CD4-positive, alpha-beta T cell (primary cell): ENCODE measurements at regions not wholly inside any gene's neighbourhood (a gene's known extent, or its start where the extent isn't known, plus 50 kb on each side); places are given as distances from the start of the nearest gene placed in this dataset.

ENCODE experiments used
- ATAC-seq: fragments of 200-7000 bp; cut with Tn5 transposase; one replicate; pipeline ENCODE4 v1.10.0; 2022; ENCODE audit warnings: mild to moderate bottlenecking; ENCODE audit not compliant: poor library complexity
- CTCF ChIA-PET: fragments of 350-600 bp; sonication (Branson Sonifier 250); formaldehyde crosslinking; loops from one replicate; lab custom pipeline; 2021; ENCODE audit warnings: antibody characterized with exemption, inconsistent platforms; lab: Charles Lee
- POLR2A ChIA-PET: fragments of 350-600 bp; sonication (Branson Sonifier 250); formaldehyde crosslinking; loops from one replicate; lab custom pipeline; 2021; ENCODE audit warnings: antibody characterized with exemption, inconsistent platforms; lab: Charles Lee
- DNase-seq, 14 experiments: peaks; one replicate each; pipeline ENCODE4 v3.0.0-alpha.2; 2013 to 2020; ENCODE audit warnings: mixed read lengths in 2 of 14
- H3K27ac ChIP-seq, 2 donors: one replicate each; pipeline versions ENCODE4 v1.5.1 to v1.7.0; 2013; ENCODE audit warnings: low read length in 2 of 2, low read depth in 1 of 2, mild to moderate bottlenecking in 1 of 2
- H3K27me3 ChIP-seq, 2 experiments: 1 replicate in 1 of 2; 2 replicates in 1 of 2; pipeline versions ENCODE4 v1.6.1 to v1.7.0; 2013; ENCODE audit warnings: low read length in 2 of 2, control low read depth in 1 of 2, mild to moderate bottlenecking in 1 of 2, moderate library complexity in 1 of 2; ENCODE audit not compliant: insufficient read depth in 2 of 2, control insufficient read depth in 1 of 2
- H3K36me3 ChIP-seq: one replicate; pipeline ENCODE4 v1.6.1; 2013; ENCODE audit warnings: low read length, control low read depth; ENCODE audit not compliant: insufficient read depth
- H3K4me1 ChIP-seq: one replicate; pipeline ENCODE4 v1.6.1; 2013; ENCODE audit warnings: low read length, control low read depth; ENCODE audit not compliant: insufficient read depth
- H3K4me3 ChIP-seq: one replicate; pipeline ENCODE4 v1.5.1; 2013; ENCODE audit warnings: mild to moderate bottlenecking, low read length, moderate library complexity
- H3K9me3 ChIP-seq, 2 experiments: 1 replicate in 1 of 2; 2 replicates in 1 of 2; pipeline versions ENCODE4 v1.6.1 to v1.7.0; 2013; ENCODE audit warnings: low read length in 2 of 2, mild to moderate bottlenecking in 2 of 2, control low read depth in 1 of 2, moderate library complexity in 1 of 2; ENCODE audit not compliant: control insufficient read depth in 1 of 2, insufficient read depth in 1 of 2
- H3K27ac Mint-ChIP-seq: one replicate; pipeline ENCODE4 v1.8.0; 2020; ENCODE audit warnings: mixed read lengths
- H3K27me3 Mint-ChIP-seq: one replicate; pipeline ENCODE4 v1.8.0; 2021; ENCODE audit warnings: mixed read lengths
- H3K36me3 Mint-ChIP-seq: one replicate; pipeline ENCODE4 v1.8.0; 2021; ENCODE audit warnings: low read depth, mixed read lengths
- H3K4me1 Mint-ChIP-seq: one replicate; pipeline ENCODE4 v1.8.0; 2021; ENCODE audit warnings: low read depth, mixed read lengths
- H3K4me3 Mint-ChIP-seq: one replicate; pipeline ENCODE4 v1.8.0; 2020; ENCODE audit warnings: mild to moderate bottlenecking, mixed read lengths
- H3K9me3 Mint-ChIP-seq: one replicate; pipeline ENCODE4 v1.8.0; 2020; ENCODE audit warnings: mixed read lengths
- intact Hi-C, 2 experiments: fragments of 100-400 bp; cut with DNase I in 1 of 2; cut with micrococcal nuclease in 1 of 2; formaldehyde crosslinking; loops; one replicate each; pipeline versions ENCODE4 v1.15.1 to v1.9.0; 2023 to 2025; cut with DNase I, micrococcal nuclease
- TF ChIP-seq, protein P1 (sequence below): fragments of 200-600 bp; IDR thresholded peaks from one replicate; pipeline ENCODE4 v1.8.0; 2022; ENCODE audit warnings: antibody characterized with exemption, mild to moderate bottlenecking

DNA sequence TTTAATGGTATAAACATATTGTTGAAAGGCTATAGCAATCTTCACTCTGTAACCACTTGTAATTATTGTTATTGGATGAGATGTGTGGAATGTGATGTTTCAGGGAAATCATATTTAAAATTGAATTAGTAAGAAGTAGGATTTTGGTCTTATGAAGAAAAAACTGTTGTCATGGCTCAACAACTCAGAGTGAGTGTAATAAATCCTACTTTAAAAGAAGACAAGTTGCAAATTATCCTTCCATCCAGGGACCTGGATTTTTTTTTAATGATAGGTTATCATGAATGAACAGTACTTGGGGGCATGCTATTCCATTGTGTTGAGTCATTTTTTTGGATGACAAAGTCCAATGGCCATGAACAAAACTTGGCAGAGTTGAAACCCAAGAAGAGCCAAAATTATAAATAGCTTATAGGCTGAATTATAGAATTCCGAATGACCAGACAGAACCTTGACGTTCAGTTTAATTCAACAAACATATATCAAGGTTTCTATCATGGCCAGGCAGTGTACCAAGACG, 625.5 kb upstream of the ZNF717 start:
- CTCF ChIA-PET: no interaction called here
- H3K36me3 Mint-ChIP-seq: no peaks in the 10 kb centered on the region
- TF ChIP-seq, protein P1, sequence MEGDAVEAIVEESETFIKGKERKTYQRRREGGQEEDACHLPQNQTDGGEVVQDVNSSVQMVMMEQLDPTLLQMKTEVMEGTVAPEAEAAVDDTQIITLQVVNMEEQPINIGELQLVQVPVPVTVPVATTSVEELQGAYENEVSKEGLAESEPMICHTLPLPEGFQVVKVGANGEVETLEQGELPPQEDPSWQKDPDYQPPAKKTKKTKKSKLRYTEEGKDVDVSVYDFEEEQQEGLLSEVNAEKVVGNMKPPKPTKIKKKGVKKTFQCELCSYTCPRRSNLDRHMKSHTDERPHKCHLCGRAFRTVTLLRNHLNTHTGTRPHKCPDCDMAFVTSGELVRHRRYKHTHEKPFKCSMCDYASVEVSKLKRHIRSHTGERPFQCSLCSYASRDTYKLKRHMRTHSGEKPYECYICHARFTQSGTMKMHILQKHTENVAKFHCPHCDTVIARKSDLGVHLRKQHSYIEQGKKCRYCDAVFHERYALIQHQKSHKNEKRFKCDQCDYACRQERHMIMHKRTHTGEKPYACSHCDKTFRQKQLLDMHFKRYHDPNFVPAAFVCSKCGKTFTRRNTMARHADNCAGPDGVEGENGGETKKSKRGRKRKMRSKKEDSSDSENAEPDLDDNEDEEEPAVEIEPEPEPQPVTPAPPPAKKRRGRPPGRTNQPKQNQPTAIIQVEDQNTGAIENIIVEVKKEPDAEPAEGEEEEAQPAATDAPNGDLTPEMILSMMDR: no peak
- no peak overlapping the region for H3K4me3 ChIP-seq
- no peaks in the 10 kb centered on the region for H3K4me1 Mint-ChIP-seq
- intact Hi-C loops: no loop called here
- peaks cover 6% of the 10 kb centered on the region for H3K9me3 Mint-ChIP-seq
- H3K27me3 ChIP-seq: no peaks in the 10 kb centered on the region
- H3K36me3 ChIP-seq: no peaks in the 10 kb centered on the region
- H3K9me3 ChIP-seq: peaks cover 0 to 4% of the 10 kb centered on the region in 2 experiments
- no peak for ATAC-seq
- H3K27ac Mint-ChIP-seq: no peak overlapping the region
- POLR2A ChIA-PET: no interaction called here
- no peak for DNase-seq
- H3K27me3 Mint-ChIP-seq: no peaks in the 10 kb centered on the region
- H3K4me3 Mint-ChIP-seq: no peak overlapping the region
- no peaks in the 10 kb centered on the region for H3K4me1 ChIP-seq
- H3K27ac ChIP-seq: no peak overlapping the region

- no peak overlapping the region for H3K27ac ChIP-seq
- TF ChIP-seq, protein P1: no peak
- DNase-seq (no peak), ATAC-seq (no peak)
- Mint-ChIP-seq H3K9me3 (peaks cover 7% of the 10 kb centered on the region), H3K27me3 (no peaks in the 10 kb centered on the region), H3K36me3 (no peaks in the 10 kb centered on the region), H3K27ac (no peak overlapping the region), H3K4me1 (no peaks in the 10 kb centered on the region), H3K4me3 (no peak overlapping the region)
- H3K4me3 ChIP-seq: no peak overlapping the region
- no peaks in the 10 kb centered on the region for H3K4me1 ChIP-seq
- H3K9me3 ChIP-seq: peaks cover 0 to 8% of the 10 kb centered on the region in 2 experiments
- no peaks in the 10 kb centered on the region for H3K36me3 ChIP-seq
- H3K27me3 ChIP-seq: no peaks in the 10 kb centered on the region
- ChIA-PET POLR2A (no interaction called here), CTCF (no interaction called here)
- intact Hi-C loops: no loop called here
Measured at GRCh38 chr3:76415384-76415783, 624.5 kb upstream of the ROBO2 start.

DNA sequence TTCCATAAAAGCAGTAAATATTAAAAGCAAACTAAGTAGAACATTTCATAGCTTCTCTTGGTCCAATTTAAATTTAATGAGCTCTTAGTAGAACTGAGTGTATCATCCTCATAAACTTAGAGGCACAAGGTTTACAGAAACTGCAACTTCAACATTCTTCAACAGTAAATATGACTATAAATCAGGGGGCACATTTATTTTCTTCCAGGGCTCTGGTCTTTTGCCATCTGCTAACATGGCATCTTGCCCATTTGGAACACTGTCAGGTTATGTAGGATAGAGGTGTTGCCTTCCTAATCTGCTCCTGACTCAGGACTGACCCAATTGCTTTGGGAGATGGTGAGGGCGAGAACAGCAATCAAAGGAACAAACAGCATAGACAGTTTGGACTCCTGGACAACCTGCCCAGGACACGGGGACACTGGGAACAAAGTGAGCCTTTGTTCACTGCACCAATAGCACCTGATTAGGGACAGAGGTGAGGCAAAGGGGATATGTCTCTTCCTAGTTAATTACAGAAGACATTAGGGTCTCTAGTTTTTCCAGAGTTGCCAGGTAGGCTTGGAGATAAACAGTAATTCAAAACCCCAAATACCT, 610.2 kb upstream of the ROBO2 start:
- ChIA-PET POLR2A (no interaction called here), CTCF (no interaction called here)
- Histone ChIP-seq H3K27ac (no peak overlapping the region), H3K27me3 (no peaks in the 10 kb centered on the region), H3K4me3 (no peak overlapping the region), H3K36me3 (no peaks in the 10 kb centered on the region), H3K4me1 (no peaks in the 10 kb centered on the region), H3K9me3 (peaks cover 3 to 6% of the 10 kb centered on the region in 2 experiments)
- intact Hi-C loops: no loop called here
- Mint-ChIP-seq H3K9me3 (peaks cover 5% of the 10 kb centered on the region), H3K36me3 (no peaks in the 10 kb centered on the region), H3K4me1 (no peaks in the 10 kb centered on the region), H3K27me3 (no peaks in the 10 kb centered on the region), H3K27ac (no peak overlapping the region), H3K4me3 (no peak overlapping the region)
- DNase-seq: no peak
- TF ChIP-seq, protein P1: no peak
- ATAC-seq: no peak
